ENCODE measurements at regions not wholly inside any gene's neighbourhood (a gene's known extent, or its start where the extent isn't known, plus 50 kb on each side); places are given as distances from the start of the nearest gene placed in this dataset.

DNA sequence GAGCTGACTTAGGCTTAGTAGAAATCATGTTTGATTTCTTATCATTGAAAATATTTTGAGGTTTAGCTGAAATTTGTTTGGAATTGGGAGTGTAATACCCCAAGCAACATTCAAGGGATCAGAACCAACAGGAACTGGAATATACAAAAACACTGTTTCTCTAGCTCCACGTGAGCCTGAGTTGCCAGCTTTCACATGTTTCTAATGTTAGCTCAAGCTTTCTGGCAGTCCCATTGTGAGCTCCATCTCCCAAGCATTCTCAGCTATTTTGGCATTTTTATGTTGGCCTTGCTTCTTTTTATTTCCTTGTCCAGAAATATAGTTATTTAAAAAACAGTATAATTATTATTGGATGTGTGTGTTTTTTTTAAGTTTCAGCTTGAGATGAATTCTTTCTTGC lies 427.1 kb upstream of the DPH6 start:
- H3K27me3 ChIP-seq (replicated peaks in 1 of 4; ENCODE audit: control extremely low read depth in 1 of 4, control insufficient read depth in 3 of 4, insufficient read depth in 4 of 4, low read length in 3 of 4) = no peaks in the 10 kb centered on the region
- intact Hi-C loops (cut with micrococcal nuclease) = no loop called here
- H2AFZ ChIP-seq (ENCODE audit: insufficient read depth, low read depth, low read length, poor library complexity, severe bottlenecking) = no peak overlapping the region
- ATAC-seq (ENCODE audit: low read depth) (no peak), DNase-seq (no peak)
- H4K20me1 ChIP-seq (ENCODE audit: control insufficient read depth, insufficient read depth, low read length, poor library complexity, severe bottlenecking) = no peaks in the 10 kb centered on the region
- 64% methylated on average over 1 of the region's 1 CpG for WGBS (ENCODE audit: insufficient coverage)
- H3K27ac ChIP-seq (ENCODE audit: low read length in 2 of 2) = no peak overlapping the region
- ChIA-PET POLR2A (no interaction called here), CTCF (no interaction called here)
- Mint-ChIP-seq H3K27me3 (no peaks in the 10 kb centered on the region), H3K27ac (no peak overlapping the region), H3K4me1 (no peaks in the 10 kb centered on the region), H3K4me3 (no peak overlapping the region), H3K9me3 (ENCODE audit: insufficient read depth) (no peaks in the 10 kb centered on the region)
- no peaks in the 10 kb centered on the region for H3K79me2 ChIP-seq (ENCODE audit: control insufficient read depth, insufficient read depth, low read length)
- TF ChIP-seq CTCF (IDR thresholded peaks at IDR 0.05) = no peak
- no peak for TF ChIP-seq EZH2 (IDR thresholded peaks at IDR 0.05; ENCODE audit: borderline replicate concordance, insufficient read depth, low read depth, low read length, poor library complexity, severe bottlenecking)
- H3K4me3 ChIP-seq (ENCODE audit: control extremely low read depth in 1 of 5, extremely low read depth in 1 of 5, insufficient read depth in 1 of 5, low read depth in 2 of 5, low read length in 4 of 5) = no peak overlapping the region
- no peaks in the 10 kb centered on the region for H3K36me3 ChIP-seq (replicated peaks in 1 of 2; ENCODE audit: control extremely low read depth in 1 of 2, control insufficient read depth in 1 of 2, extremely low read depth in 1 of 2, insufficient read depth in 2 of 2, low read length in 1 of 2)
- H3K9ac ChIP-seq (ENCODE audit: low read length) = no peak overlapping the region
- H3K9me3 ChIP-seq (ENCODE audit: control extremely low read depth in 1 of 3, control insufficient read depth in 2 of 3, insufficient read depth in 1 of 3, low read length in 2 of 3) = no peaks in the 10 kb centered on the region
- H3K4me1 ChIP-seq (ENCODE audit: control insufficient read depth in 2 of 2, insufficient read depth in 2 of 2, low read length in 2 of 2) = no peaks in the 10 kb centered on the region
- no peak overlapping the region for H3K4me2 ChIP-seq (replicated peaks; ENCODE audit: low read depth, low read length, poor library complexity, severe bottlenecking)

- DNase-seq = no peak
- ATAC-seq (ENCODE audit: low read depth) = no peak
- Mint-ChIP-seq H3K4me3 (no peak overlapping the region), H3K4me1 (no peaks in the 10 kb centered on the region), H3K9me3 (ENCODE audit: insufficient read depth) (no peaks in the 10 kb centered on the region), H3K27me3 (no peaks in the 10 kb centered on the region), H3K27ac (no peak overlapping the region)
- 92% methylated on average over 1 of the region's 3 CpGs for WGBS (ENCODE audit: insufficient coverage)
- no peaks in the 10 kb centered on the region for H3K9me3 ChIP-seq (ENCODE audit: control extremely low read depth in 1 of 3, control insufficient read depth in 2 of 3, insufficient read depth in 1 of 3, low read length in 2 of 3)
- no peak overlapping the region for H2AFZ ChIP-seq (ENCODE audit: insufficient read depth, low read depth, low read length, poor library complexity, severe bottlenecking)
- no peaks in the 10 kb centered on the region for H4K20me1 ChIP-seq (ENCODE audit: control insufficient read depth, insufficient read depth, low read length, poor library complexity, severe bottlenecking)
- no peak overlapping the region for H3K27ac ChIP-seq (ENCODE audit: low read length in 2 of 2)
- no peaks in the 10 kb centered on the region for H3K27me3 ChIP-seq (replicated peaks in 1 of 4; ENCODE audit: control extremely low read depth in 1 of 4, control insufficient read depth in 3 of 4, insufficient read depth in 4 of 4, low read length in 3 of 4)
- intact Hi-C loops (cut with micrococcal nuclease) = no loop called here
- H3K9ac ChIP-seq (ENCODE audit: low read length) = no peak overlapping the region
- H3K4me1 ChIP-seq (ENCODE audit: control insufficient read depth in 2 of 2, insufficient read depth in 2 of 2, low read length in 2 of 2) = no peaks in the 10 kb centered on the region
- H3K36me3 ChIP-seq (replicated peaks in 1 of 2; ENCODE audit: control extremely low read depth in 1 of 2, control insufficient read depth in 1 of 2, extremely low read depth in 1 of 2, insufficient read depth in 2 of 2, low read length in 1 of 2) = no peaks in the 10 kb centered on the region
- TF ChIP-seq EZH2 (IDR thresholded peaks at IDR 0.05; ENCODE audit: borderline replicate concordance, insufficient read depth, low read depth, low read length, poor library complexity, severe bottlenecking) = no peak
- TF ChIP-seq CTCF (IDR thresholded peaks at IDR 0.05) = no peak
- H3K4me2 ChIP-seq (replicated peaks; ENCODE audit: low read depth, low read length, poor library complexity, severe bottlenecking) = no peak overlapping the region
- POLR2A ChIA-PET = no interaction called here
- no peaks in the 10 kb centered on the region for H3K79me2 ChIP-seq (ENCODE audit: control insufficient read depth, insufficient read depth, low read length)
- H3K4me3 ChIP-seq (ENCODE audit: control extremely low read depth in 1 of 5, extremely low read depth in 1 of 5, insufficient read depth in 1 of 5, low read depth in 2 of 5, low read length in 4 of 5) = no peak overlapping the region
- CTCF ChIA-PET = no interaction called here
Observed at GRCh38 chr15:35974052-35974451, 428.1 kb upstream of the DPH6 start.
